NCI-H524 treated with DMSO at 0.1 percent for 48 hours (cell line): ENCODE measurements at regions not wholly inside any gene's neighbourhood (a gene's known extent, or its start where the extent isn't known, plus 50 kb on each side); places are given as distances from the start of the nearest gene placed in this dataset.
"Not testable (repeated sequence)": the region's sequence is repeated elsewhere in the genome, so short reads cannot be mapped to it uniquely, and the experiment has no call there.

Experiments used
- DNase-seq: peaks from one replicate; lab custom pipeline; 2025; lab: John Stamatoyannopoulos, UW

DNA sequence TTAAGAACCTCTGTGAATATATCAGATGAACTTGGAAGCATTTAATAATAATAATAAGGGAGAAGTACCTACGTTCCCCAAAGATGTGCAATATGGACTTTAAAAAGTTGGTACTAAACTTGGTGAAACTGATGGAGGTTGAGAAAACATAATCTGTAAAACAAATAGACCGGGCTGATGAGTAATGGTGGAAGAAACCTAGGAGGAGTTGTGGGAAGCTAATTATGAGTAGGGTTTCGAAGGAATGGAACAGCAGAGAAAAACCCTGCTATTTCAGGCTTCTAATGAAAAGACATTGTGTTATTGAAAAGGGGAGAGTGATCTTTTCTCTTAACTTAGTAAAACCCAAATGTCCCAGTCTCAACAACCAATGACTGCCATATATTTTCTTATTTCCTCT lies 229.3 kb downstream of the PCSK1 start:
- no peak for DNase-seq

GRCh38 chr5:96201503-96201902 lies 231.5 kb downstream of the PCSK1 start:
- DNase-seq: no peak

GRCh38 chr5:96200641-96201040 lies 232.4 kb downstream of the PCSK1 start:
- DNase-seq: no peak

DNA sequence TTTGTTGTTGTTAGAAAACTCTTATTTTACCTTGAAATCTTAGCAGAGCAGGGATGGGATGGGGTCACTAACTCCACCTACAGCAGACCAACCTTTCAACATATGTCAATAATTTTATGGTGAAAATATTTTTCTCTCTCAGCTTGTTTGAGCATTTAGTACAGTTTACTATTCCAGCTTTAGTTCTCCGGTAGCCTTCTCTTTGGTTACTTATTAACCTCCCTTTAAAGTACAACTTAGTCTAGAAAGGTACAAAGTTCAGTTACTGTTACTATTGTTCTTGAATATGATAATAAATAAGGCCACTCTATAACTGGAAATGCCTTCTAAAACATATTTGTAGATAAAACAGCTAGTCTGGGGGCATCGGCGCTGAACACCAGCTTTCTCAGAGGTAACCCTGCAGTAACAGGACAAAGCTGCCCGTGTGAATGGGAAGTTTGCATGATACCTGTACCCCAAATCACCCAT lies 233.3 kb downstream of the PCSK1 start:
- no peak for DNase-seq

- no peak for DNase-seq
Measured at GRCh38 chr5:96198356-96199058, 234.5 kb downstream of the PCSK1 start.

- DNase-seq: not testable (repeated sequence)
Measured at GRCh38 chr5:96197767-96198166, 235.3 kb downstream of the PCSK1 start.

DNA sequence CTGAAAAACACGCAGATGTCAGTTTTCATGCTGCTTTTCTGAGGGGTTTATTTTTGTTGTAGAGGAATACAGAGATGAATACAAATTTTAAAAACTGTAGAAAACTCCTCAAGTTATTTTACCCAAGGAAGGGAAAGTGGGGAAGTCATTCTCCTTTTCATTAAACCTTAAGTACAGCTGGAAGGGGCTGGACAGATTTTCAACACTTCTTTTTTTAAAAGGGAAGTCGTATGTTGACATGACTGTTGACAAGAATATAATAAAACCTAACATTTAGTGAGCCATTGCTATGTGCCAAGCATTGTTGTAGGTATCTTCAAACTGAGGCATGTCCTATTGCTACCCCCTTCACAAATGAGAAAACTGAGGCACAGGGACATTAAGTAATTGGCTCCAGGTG lies 235.7 kb upstream of the ELL2 start:
- no peak for DNase-seq

DNA sequence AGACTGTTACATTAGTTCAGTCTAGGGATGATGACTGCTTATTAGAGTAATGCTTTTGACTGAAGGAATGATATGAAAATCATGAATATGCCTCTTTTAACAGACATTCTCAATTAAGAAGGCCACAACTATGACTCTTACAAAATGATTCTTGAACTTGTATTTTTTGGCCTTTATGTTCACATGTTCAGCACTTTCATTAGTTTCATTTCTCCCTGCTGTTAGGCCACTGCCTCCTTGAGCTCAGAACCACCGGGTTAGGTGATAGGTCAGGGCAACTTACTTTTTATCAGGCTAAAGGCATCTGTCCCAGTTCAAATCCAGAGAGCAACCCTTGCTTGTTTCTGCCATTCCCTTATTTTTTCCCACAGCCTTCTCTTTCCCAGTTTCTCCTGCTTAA lies 235.2 kb upstream of the ELL2 start:
- no peak for DNase-seq

GRCh38 chr5:96196407-96196806 lies 234.8 kb upstream of the ELL2 start:
- DNase-seq: no peak

- DNase-seq: no peak
Measured at GRCh38 chr5:96195123-96195522, 233.5 kb upstream of the ELL2 start.

DNA sequence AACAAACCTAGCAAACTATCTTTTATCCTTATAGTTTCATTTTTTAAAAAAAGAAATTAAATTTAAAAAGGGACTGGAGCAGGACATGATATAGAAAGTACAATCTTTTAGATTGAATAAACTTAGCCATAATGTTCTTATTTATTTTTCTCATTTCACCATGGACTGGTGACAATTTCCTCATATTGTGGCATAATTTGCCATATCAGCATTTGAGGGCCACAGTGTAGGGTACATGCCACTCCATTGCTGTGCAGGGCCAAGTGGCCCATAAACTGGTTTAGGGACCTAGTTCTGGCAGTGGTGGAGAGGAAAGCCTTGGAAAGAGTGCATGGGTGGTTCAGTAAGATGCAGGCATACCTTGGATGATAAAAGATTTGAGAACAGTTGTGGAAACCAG lies 232.9 kb upstream of the ELL2 start:
- no peak for DNase-seq

- no peak for DNase-seq
Measured at GRCh38 chr5:96193946-96194345, 232.3 kb upstream of the ELL2 start.

DNA sequence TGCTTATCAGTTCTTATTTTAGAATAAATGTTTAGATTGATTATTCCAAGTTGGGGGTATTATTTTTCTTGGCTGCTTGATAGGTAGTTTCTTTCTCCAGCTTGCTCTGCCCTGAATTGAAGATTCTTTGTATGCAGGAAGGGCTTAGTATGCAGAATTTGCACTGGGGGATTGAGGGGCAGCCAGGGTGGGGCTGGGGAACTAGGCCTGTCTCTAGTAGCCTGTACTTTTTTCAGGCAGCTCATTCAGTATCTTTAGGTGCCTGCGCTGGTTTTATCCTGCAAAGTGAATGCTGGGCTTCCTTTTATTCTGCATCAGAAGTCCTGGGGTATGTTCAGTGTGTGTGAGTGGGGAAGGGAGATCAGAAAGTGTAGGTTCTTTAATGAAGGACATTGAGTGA lies 228.3 kb upstream of the ELL2 start:
- DNase-seq: no peak

DNA sequence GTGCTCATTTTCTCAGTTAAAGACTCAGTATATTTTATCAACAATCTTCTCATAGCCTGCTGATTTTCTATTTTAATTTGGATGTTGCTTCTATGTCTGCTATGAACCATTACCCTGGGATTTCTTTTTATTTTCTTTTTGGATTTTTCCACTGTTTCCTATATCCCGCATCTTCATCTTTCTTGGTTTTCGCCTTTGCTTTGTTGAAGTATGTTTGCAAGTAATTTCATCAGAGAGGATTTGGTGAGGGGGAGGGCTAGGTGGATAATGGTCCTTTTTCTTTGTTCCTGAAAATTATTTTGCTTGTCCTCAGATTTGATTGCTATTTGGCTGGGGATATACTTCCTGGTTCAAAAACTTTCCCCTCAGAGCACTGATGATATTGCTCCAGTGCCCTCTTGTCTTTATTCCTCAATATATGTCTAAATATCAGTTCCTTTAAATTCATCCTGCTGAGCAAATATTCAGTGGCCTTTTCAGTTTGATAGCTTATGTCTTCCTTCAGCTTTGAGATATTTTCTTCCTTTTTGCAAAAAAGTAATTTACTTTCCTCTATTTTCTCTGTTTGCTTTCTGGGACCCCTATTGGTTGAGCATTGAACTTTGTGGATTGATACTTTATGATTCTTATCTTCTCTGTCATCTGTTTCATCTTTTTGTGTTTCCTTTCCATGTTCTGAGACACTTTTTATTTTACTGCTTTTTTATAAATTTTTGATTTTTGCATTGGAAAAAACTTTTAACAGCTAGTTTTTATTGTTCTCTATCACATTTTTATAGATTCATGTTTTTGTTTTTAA lies 227.6 kb upstream of the ELL2 start:
- DNase-seq: no peak

GRCh38 chr5:96187309-96188027 lies 225.8 kb upstream of the ELL2 start:
- DNase-seq: no peak

- not testable (repeated sequence) for DNase-seq
Measured at GRCh38 chr5:96184510-96184909, 222.9 kb upstream of the ELL2 start.

- DNase-seq: no peak
Measured at GRCh38 chr5:96180684-96181435, 219.2 kb upstream of the ELL2 start.

DNA sequence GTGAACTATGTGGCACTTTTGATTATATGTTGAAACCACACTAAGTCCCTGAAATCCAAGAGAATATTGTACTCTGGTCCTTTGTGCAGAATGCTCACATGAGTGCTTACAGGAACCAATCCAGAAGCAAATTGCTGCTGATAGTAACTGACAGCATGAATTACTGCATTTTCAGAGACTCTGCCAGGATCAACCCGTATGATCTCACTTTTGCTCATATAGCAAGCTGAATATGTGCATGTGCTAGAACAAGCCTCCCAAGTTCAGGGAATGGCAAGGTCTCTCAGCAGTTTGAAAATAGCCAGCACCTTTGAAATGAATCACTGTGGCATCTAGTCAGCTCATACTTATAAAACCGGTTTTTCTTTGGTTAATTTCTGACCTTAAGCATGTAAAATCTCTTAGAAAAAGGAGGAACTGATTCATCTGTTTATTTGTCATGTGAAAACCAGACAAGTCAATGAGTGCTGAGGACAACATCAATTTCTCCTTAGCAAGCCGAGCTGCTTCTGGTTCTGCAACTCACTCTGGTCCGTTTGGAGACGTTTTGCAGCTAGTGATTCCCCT lies 215.7 kb upstream of the ELL2 start:
- DNase-seq: no peak

DNA sequence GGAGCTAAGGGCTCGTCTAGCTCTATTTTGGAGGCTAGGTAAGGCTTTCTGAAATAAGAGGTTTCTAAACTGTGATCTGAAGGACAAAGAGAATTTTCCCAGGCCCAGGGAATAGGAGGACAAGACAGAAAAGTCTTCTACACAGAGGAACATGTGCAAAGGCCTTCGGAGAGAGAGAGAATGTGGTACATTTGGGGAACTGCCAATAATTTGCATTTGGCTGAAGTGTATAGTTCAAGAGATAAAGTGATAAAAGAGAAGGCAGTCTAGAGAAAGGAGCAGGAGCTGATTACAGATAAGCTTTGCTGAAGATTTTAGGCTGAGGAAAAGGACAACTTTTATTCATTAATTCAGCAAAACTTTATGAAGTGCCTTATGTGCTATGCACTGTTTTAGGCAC lies 214.4 kb upstream of the ELL2 start:
- no peak for DNase-seq

- no peak for DNase-seq
Measured at GRCh38 chr5:96175090-96175489, 213.4 kb upstream of the ELL2 start.

DNA sequence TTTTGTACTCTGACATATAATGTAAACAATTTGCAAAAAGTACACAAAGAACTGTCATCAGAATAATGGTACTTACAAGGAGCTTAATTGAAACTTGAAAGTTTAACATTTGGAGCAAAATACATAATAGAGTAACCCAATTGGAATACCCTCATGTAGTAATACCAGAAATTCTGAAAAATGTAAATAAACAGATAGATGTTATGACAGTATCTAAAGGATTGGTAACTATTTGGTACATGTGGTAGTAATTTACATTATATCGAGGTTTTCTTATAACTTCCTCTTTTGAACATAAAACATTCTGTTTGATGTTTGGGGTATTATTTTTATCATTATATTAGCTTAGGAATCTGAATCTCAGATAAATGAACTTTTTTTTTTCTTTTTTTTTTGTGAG lies 211.7 kb upstream of the ELL2 start:
- no peak for DNase-seq

GRCh38 chr5:96172436-96172835 lies 210.8 kb upstream of the ELL2 start:
- no peak for DNase-seq
